B cell (primary cell): ENCODE measurements at regions not wholly inside any gene's neighbourhood (a gene's known extent, or its start where the extent isn't known, plus 50 kb on each side); places are given as distances from the start of the nearest gene placed in this dataset.
"Not testable (repeated sequence)": the region's sequence is repeated elsewhere in the genome, so short reads cannot be mapped to it uniquely, and the experiment has no call there.

Experiments used
- CTCF ChIP-seq: fragments of 200-600 bp; IDR thresholded peaks from one replicate; pipeline ENCODE4 v1.8.0; 2022; ENCODE audit warnings: antibody characterized with exemption, mild to moderate bottlenecking
- EZH2 ChIP-seq: IDR thresholded peaks from 2 replicates; pipeline ENCODE4 v1.6.1; 2012; ENCODE audit warnings: borderline replicate concordance, low read depth, mild to moderate bottlenecking, moderate library complexity, low read length; ENCODE audit not compliant: insufficient read depth, poor library complexity, severe bottlenecking

GRCh38 chr15:96205588-96205987 is 124.9 kb upstream of the NR2F2 start:
- TF ChIP-seq CTCF, EZH2: not testable (repeated sequence)
